Middle frontal gyrus (tissue), 1 donor: ENCODE measurements at regions not wholly inside any gene's neighbourhood (a gene's known extent, or its start where the extent isn't known, plus 50 kb on each side); places are given as distances from the start of the nearest gene placed in this dataset.

ENCODE experiments used
- DNase-seq: peaks from one replicate; pipeline ENCODE4 v3.0.0-alpha.2; 2015; ENCODE audit warnings: low spot score; ENCODE audit errors: extremely low spot score

GRCh38 chr5:4627131-4627530, 513.0 kb upstream of the ADAMTS16 start:
- DNase-seq = no peak

- no peak for DNase-seq
These were observed 512.2 kb upstream of the ADAMTS16 start for GRCh38 chr5:4627929-4628328.

- DNase-seq = no peak
These were observed 511.3 kb upstream of the ADAMTS16 start for GRCh38 chr5:4628645-4629385.

- DNase-seq = no peak
These were observed 510.1 kb upstream of the ADAMTS16 start for GRCh38 chr5:4630031-4630430.

- DNase-seq = no peak
These were observed 505.8 kb upstream of the ADAMTS16 start for GRCh38 chr5:4634342-4634741.

GRCh38 chr5:4636378-4636777, 503.8 kb upstream of the ADAMTS16 start:
- DNase-seq = no peak

GRCh38 chr5:4639946-4640345, 500.2 kb upstream of the ADAMTS16 start:
- no peak for DNase-seq

GRCh38 chr5:4640795-4641194, 499.3 kb upstream of the ADAMTS16 start:
- no peak for DNase-seq

- no peak for DNase-seq
These were observed 497.6 kb upstream of the ADAMTS16 start for GRCh38 chr5:4642525-4642924.

GRCh38 chr5:4643190-4643589, 496.9 kb upstream of the ADAMTS16 start:
- no peak for DNase-seq

- DNase-seq = no peak
These were observed 496.2 kb upstream of the ADAMTS16 start for GRCh38 chr5:4643960-4644359.

GRCh38 chr5:4646715-4647375, 493.3 kb upstream of the ADAMTS16 start:
- DNase-seq = no peak

GRCh38 chr5:4647955-4648354, 492.2 kb upstream of the ADAMTS16 start:
- DNase-seq = no peak

GRCh38 chr5:4651806-4652565, 488.1 kb upstream of the ADAMTS16 start:
- no peak for DNase-seq

GRCh38 chr5:4653475-4653874, 486.7 kb upstream of the ADAMTS16 start:
- DNase-seq = no peak

GRCh38 chr5:4659851-4660250, 480.3 kb upstream of the ADAMTS16 start:
- no peak for DNase-seq

- DNase-seq = no peak
These were observed 478.8 kb upstream of the ADAMTS16 start for GRCh38 chr5:4661326-4661725.

- no peak for DNase-seq
These were observed 478.3 kb upstream of the ADAMTS16 start for GRCh38 chr5:4661836-4662235.

GRCh38 chr5:4662756-4663155, 477.4 kb upstream of the ADAMTS16 start:
- DNase-seq = no peak

GRCh38 chr5:4665911-4666310, 474.2 kb upstream of the ADAMTS16 start:
- no peak for DNase-seq

GRCh38 chr5:4674166-4674565, 466.0 kb upstream of the ADAMTS16 start:
- no peak for DNase-seq

GRCh38 chr5:4676934-4677333, 463.2 kb upstream of the ADAMTS16 start:
- DNase-seq = no peak
